NCI-H748 treated with DMSO at 0.1 percent for 48 hours (cell line): ENCODE measurements at regions not wholly inside any gene's neighbourhood (a gene's known extent, or its start where the extent isn't known, plus 50 kb on each side); places are given as distances from the start of the nearest gene placed in this dataset.
A peak's percentile ranks its signal among the peaks of the same experiment; 100 is the strongest.
"Not testable (repeated sequence)": the region's sequence is repeated elsewhere in the genome, so short reads cannot be mapped to it uniquely, and the experiment has no call there.

Experiments
- DNase-seq: peaks from one replicate; lab custom pipeline; 2025; lab: John Stamatoyannopoulos, UW

- DNase-seq: not testable (repeated sequence)
Observed at GRCh38 chr12:124218650-124219049, 76.2 kb upstream of the RFLNA start.

- DNase-seq: no peak
Observed at GRCh38 chr12:124222368-124223245, 72.3 kb upstream of the RFLNA start.

GRCh38 chr12:124223733-124224138 is 71.2 kb upstream of the RFLNA start:
- not testable (repeated sequence) for DNase-seq

GRCh38 chr12:124224535-124225110 is 70.3 kb upstream of the RFLNA start:
- no peak for DNase-seq

GRCh38 chr12:124225730-124226129 is 69.2 kb upstream of the RFLNA start:
- DNase-seq: no peak

- no peak for DNase-seq
Observed at GRCh38 chr12:124227951-124228711, 66.8 kb upstream of the RFLNA start.

- no peak for DNase-seq
Observed at GRCh38 chr12:124229520-124229919, 65.4 kb upstream of the RFLNA start.

GRCh38 chr12:124230117-124230757 is 64.7 kb upstream of the RFLNA start:
- no peak for DNase-seq

GRCh38 chr12:124230789-124231188 is 64.1 kb upstream of the RFLNA start:
- DNase-seq: no peak

GRCh38 chr12:124231980-124232653 is 62.8 kb upstream of the RFLNA start:
- peak; percentile 93 for DNase-seq

- no peak for DNase-seq
Observed at GRCh38 chr12:124232654-124232987, 62.3 kb upstream of the RFLNA start.

- no peak for DNase-seq
Observed at GRCh38 chr12:124233041-124233796, 61.7 kb upstream of the RFLNA start.

GRCh38 chr12:124233846-124234640 is 60.9 kb upstream of the RFLNA start:
- no peak for DNase-seq

GRCh38 chr12:124236625-124237031 is 58.3 kb upstream of the RFLNA start:
- DNase-seq: no peak

- DNase-seq: no peak
Observed at GRCh38 chr12:124238886-124239285, 56.0 kb upstream of the RFLNA start.

- no peak for DNase-seq
Observed at GRCh38 chr12:124240493-124240892, 54.4 kb upstream of the RFLNA start.

- DNase-seq: no peak
Observed at GRCh38 chr12:124241776-124242528, 52.9 kb upstream of the RFLNA start.

- DNase-seq: no peak
Observed at GRCh38 chr12:124242529-124243065, 52.3 kb upstream of the RFLNA start.

- DNase-seq: no peak
Observed at GRCh38 chr12:124243936-124244335, 51.0 kb upstream of the RFLNA start.
